ENCODE measurements at regions not wholly inside any gene's neighbourhood (a gene's known extent, or its start where the extent isn't known, plus 50 kb on each side); places are given as distances from the start of the nearest gene placed in this dataset.

DNA sequence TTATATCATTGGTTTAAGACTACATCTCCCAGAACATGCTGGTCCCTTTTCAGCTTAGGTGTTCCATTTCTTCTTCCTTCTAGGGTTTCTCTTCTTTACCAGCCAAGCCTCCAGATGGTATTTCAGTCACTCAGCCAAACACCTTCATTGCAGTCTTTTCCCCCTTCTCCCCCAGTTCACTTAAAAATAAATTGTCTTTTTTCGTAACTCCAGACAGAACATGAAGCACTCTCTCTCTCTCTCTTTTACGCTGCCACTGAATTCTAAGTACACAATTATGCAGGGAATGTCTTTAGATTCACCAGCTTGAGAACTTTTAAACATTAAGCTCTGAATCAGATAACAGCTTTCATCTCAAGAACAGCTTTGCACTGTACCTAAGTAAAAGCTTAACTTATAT, 419.7 kb upstream of the BRINP1 start:
- TF ChIP-seq, protein P1, sequence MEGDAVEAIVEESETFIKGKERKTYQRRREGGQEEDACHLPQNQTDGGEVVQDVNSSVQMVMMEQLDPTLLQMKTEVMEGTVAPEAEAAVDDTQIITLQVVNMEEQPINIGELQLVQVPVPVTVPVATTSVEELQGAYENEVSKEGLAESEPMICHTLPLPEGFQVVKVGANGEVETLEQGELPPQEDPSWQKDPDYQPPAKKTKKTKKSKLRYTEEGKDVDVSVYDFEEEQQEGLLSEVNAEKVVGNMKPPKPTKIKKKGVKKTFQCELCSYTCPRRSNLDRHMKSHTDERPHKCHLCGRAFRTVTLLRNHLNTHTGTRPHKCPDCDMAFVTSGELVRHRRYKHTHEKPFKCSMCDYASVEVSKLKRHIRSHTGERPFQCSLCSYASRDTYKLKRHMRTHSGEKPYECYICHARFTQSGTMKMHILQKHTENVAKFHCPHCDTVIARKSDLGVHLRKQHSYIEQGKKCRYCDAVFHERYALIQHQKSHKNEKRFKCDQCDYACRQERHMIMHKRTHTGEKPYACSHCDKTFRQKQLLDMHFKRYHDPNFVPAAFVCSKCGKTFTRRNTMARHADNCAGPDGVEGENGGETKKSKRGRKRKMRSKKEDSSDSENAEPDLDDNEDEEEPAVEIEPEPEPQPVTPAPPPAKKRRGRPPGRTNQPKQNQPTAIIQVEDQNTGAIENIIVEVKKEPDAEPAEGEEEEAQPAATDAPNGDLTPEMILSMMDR (conservative IDR thresholded peaks at IDR 0.05; ENCODE audit: low read length): no peak
- no peak for TF ChIP-seq EZH2phosphoT487 (IDR thresholded peaks at IDR 0.05; ENCODE audit: borderline replicate concordance, low read depth, low read length)

Data from OCI-LY7 (cell line).